ENCODE measurements at regions not wholly inside any gene's neighbourhood (a gene's known extent, or its start where the extent isn't known, plus 50 kb on each side); places are given as distances from the start of the nearest gene placed in this dataset.
"Not testable (repeated sequence)": the region's sequence is repeated elsewhere in the genome, so short reads cannot be mapped to it uniquely, and the experiment has no call there.

DNA sequence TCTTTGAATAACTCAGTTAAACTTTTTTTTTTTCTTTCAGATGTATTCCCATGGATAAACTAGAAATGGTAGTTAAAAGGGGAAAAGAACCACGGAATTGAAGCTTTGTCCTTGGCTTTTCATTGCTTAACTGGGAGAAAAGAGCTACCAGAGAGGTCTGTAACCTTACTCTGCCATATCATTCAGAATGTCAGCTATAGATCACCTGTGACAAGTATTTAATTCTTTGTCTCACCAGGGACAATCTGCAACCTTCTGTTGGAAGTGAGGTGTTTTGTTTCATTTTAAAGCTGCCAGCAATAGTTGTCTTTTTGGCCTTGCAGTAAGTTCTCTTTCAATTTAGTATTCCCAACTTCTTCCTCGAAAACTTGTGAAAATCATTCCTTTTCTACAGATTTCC lies 618.4 kb downstream of the FRK start:
- no peak for DNase-seq (ENCODE audit: low read depth)

DNA sequence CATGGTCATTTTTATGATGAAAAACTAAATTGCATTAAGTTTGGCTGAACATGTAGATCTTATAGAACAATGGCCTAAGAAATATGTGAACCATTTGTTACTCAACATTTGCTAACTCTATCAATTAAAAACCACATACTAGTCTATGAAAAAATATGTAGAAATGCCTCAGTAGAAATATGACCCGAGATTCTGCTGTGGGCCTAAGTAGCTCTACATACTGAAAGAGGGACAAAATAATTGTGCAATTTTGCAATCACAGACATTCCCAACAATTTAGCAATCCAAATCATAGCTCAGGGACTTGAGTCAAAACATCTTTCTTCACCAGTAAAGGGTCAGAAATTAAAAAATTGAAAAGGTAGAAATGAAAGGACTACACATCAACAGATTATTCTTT lies 619.0 kb downstream of the FRK start:
- DNase-seq (ENCODE audit: low read depth) = peak; percentile 0

DNA sequence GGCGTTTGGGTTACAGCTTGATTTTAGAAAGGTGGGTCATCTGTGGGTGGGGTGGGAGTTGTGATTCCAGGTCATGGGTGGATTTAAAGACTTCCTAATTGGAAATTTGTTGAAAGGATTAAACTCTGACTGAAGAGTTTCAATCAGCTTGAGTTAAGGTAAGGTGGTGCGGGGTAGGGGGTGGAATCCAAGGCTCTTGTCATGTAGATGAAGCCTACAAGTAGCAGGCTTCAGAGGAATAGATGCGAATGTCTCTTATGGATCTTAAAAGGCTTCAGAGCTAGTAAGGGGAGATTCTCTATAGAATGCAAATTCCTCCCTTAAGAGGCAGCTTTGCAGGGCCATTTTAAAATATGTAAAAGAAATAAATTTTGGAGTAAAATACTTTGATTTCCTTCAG lies 645.3 kb downstream of the FRK start:
- DNase-seq (ENCODE audit: low read depth) = no peak

DNA sequence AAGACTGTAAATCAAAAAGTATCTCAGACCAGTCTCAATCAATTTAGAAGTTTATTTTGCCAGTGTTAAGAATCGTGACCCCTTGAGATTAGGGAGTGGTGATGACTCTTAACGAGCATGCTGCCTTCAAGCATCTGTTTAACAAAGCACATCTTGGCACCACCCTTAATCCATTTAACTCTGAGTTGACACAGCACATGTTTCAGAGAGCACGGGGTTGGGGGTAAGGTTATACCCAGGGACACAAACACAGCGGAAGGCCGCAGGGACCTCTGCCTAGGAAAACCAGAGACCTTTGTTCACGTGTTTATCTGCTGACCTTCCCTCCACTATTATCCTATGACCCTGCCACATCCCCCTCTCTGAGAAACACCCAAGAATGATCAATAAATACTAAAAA lies 645.8 kb downstream of the FRK start:
- DNase-seq (ENCODE audit: low read depth) = not testable (repeated sequence)

DNA sequence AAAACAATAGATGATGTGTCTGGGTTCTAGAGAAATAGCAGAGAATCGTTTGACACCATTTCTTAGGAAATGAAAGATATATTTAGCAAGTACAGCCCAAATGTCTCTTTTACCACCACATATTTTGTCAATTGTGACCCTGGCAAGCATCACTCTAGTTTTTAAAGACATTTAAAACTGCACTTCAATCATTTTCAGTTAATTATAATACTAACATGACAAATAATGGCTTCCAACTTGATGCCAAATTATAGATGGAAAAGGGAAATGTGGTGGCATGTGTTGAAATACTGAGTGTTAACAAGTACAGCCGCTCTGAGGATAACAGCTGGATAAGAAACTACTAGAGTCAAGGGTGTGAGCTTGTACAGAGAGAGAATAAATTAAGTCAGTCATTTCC lies 648.9 kb downstream of the FRK start:
- no peak for DNase-seq (ENCODE audit: low read depth)

DNA sequence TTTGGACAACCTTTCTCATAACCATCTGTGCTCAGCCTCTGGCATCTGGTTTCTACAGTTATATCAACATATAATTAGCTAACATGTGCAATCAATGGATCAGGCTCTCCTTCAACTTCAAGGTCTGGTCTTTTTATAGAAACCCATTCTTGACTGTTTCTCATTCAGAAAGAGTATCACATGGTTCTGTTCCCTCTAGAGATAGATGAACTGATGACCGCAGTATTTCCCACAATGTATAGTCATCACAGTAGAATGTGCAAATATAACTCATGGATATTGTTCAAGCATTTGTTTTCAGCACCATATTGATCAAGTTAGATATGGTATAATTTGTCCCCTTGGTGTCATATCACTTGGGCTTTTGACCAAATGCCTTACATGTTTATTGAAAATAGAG lies 656.2 kb downstream of the FRK start:
- DNase-seq (ENCODE audit: low read depth) = peak; percentile 0

DNA sequence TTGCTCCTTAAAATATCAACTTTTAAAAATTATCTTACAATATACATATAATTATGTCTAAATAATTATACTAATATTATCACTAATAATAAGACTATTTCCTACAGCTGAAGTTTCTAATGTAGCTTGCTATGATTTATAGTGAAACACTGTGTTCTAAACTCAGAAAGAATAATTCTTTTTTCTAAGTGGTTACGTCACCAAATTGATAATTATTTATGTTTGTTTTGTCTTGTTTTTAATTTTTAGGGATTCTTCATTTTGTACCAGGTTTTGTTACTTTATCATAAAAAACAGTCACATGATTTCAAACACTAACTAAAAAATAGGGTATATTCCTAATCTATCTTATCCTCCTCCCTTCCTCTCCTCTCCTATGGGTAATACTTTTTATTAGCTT lies 662.1 kb downstream of the FRK start:
- DNase-seq (ENCODE audit: low read depth) = no peak

DNA sequence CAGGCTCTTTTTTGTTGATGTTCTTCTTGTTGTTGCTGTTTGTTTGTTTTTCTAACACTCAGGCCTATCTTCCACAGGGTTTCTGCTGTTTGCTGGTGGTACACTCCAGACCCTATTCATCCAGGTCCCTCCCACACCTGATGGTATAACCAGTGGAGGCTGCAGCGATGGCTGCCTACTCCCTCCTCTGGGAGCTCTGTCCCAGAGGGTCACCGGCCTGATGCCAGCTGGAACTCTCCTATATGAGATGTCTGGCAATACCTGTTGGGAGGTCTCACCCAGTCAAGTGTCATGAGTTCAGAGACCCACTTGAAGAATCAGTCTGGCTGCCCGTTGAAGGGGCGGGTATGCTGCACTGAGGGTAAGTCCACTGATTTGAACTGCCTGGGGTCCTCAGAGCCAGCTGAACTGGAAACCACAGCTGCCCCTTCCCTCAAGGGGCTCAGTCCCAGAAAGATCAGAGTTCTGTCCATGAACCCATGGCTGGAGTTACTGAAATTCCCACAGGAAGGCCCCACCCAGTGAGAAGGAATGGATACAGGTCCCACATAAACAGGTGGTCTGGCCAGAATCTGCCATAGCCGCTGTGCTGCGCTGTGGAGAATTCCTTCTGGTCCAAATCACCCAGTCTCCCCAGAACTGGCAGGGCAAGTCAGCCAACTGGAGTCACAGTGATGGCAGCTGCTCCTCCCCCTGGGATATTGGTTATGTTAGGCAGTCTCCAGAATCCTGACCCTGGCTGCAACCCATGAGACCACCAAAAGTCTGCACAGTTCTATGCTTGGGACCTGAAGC lies 664.4 kb downstream of the FRK start:
- DNase-seq (ENCODE audit: low read depth) = no peak

DNA sequence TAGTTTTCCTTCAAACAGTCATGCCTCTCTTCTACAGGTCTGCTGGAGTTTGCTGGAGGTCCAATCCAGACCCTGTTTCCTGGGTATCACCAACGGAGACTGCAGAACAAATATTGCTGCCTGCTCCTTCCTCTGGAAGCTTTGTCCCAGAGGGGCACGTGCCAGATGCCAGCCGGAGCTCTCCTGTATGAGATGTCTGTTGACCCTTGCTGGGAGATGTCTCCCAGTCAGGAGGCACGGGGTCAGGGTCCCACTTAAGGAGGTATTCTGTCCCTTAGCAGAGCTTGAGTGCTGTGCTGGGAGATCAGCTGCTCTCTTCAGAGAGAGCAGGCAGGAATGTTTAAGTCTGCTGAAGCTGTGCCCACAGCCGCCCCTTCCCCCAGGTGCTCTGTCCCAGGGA lies 666.9 kb downstream of the FRK start:
- DNase-seq (ENCODE audit: low read depth) = no peak

DNA sequence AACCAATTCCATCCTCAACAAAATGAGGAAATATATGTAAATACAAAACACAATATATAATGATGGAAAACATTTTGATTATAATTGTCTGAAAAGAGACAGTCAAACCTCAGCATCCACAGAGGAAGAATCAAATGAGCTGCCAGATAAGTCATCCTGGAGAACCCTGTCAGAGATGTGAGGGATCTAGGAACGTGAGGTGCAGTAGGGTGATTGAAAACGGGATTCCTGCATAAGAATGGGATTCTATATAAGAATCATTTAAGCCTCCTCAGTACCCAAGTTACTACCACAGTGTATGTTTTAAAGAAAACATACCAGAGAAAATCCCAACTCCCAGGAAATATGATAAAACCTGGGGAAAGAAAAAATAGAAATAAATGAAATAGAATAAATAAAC lies 690.5 kb downstream of the FRK start:
- DNase-seq (ENCODE audit: low read depth) = no peak

DNA sequence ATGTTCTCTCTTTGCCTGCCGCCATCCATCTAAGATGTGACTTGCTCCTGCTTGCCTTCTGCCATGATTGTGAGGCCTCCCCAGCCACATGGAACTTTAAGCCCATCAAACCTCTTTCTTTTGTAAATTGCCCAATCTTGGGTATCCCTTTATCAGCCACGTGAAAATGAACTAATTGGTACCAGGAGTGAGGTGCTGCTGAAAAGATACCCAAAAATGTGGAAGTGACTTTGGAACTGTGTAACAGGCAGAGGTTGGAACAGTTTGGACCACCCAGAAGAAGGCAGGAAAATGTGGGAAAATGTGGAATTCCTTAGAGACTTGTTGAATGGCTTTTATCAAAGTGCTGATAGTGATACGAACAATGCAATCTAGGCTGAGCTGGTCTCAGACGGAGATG lies 694.9 kb downstream of the FRK start:
- DNase-seq (ENCODE audit: low read depth) = no peak

DNA sequence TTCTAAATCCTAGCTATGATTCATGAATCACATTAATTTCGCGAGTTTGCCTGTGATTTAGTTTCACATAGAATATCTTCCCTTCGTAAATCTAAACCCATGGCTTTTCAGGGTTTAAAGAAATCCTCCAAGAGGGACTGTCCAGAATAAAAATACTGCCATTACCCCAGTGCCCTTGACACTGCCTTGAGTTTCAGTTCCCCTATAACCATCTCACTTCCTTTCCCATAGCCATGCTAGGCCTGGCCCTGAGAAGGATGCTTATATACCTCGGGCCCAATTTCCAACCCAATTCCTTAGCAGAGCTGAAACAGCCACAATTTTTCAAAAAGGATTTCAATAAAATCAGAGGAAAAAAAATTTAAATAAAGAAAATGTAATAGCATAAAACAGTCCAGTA lies 697.3 kb downstream of the FRK start:
- DNase-seq (ENCODE audit: low read depth) = no peak

DNA sequence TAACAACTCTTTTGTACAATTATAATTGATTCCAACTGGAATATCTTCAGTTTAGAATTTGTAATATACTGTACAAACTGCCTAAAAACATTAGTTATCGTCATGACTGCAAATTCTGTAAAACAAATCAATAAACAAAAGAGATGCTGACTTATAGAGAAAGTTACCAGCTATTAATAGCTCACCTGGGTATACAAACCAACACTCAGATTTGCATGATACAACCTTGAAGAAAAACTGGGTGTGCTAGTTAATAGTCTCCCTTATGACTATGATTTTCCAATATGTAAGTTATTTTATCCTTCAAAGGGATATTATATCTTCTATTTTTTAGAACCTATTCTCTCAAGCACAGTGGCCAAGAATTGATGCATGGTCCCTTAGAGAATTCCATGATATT lies 698.5 kb downstream of the FRK start:
- DNase-seq (ENCODE audit: low read depth) = no peak

DNA sequence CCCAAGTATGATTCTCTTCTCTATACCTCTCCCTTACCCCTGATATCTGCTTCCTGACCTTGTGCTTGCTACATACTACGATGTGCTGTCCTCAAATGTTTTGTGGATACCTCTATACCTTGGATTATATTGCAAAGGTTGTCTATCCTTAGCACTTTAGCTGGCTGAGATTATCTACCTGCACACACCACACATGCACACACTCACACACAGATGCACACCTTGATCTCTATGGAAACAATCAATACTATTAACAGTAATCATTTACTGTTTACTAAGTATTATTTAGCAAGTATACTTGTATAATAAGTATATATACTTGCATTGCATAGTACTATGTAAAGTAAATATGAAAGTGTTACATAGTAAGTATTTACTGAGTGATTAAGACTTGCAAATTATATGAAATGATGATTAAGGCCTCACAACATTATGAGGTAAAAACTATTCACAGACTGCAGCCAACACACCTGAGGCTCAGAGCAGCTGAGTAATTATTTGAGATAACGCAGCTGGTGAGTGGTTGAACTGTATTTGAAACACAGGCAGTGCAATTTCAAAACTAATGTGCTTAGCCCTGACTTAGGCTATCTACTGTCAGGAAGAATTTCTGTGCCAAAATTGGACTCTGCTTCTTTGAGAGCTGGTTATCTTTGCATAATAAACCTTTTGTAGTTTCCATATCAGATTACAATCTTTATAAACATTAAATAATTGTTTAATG lies 699.9 kb downstream of the FRK start:
- DNase-seq (ENCODE audit: low read depth) = no peak

DNA sequence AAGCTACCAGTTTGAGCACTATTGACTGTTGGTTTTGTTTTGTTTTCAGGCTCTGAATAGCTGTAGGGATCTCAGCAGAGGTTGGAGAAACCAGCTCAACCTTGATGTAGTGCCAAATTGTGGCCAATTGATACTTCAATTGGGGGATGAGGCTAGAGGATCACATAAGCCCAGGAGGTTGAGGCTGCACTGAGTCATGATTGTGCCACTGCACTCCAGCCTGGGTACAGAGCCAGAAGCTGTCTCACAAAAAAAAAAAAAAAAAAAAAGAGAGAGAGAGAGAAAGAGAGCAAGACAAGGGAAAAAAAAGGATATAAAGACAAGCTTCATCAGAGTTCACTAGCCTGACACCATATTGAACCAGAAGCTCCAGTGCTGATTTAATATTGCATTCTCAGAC lies 702.1 kb downstream of the FRK start:
- DNase-seq (ENCODE audit: low read depth) = peak; percentile 17

DNA sequence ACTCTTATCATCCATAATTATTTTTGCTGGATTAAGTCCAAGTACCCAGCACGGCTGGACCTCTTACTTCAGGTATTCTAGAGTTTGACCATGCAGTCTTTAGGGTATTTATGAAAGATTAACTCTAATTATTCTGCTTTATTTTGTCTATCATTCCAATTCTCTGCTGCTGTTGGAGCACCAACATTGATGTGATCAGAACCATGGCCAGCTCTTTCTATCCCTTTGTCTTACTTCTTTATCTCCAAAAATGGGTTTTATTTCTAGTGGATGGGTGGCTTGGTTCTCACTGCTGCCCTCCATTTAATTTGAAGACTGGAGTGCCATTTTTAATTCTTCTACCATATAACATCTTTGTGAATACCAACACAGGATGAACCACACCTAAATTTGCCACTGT lies 704.3 kb downstream of the FRK start:
- DNase-seq (ENCODE audit: low read depth) = no peak

DNA sequence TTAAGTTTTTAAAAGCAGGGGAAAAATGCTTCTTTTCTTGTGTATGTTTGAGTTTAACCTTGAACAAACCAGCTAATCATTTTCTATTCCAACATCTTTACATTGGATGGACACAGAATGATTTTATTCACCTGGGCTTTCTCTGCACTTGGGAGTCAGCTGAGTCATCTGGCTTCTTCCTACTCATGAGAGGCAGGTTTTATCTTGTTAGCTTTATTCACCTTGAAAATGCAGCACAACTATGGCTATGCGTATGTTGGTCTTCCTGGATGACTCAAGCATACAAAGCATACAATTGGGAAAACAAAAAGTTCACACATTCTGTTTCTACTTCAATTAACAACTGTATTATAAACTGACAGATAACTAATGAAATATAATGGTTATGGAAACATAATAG lies 737.7 kb downstream of the FRK start:
- no peak for DNase-seq (ENCODE audit: low read depth)

DNA sequence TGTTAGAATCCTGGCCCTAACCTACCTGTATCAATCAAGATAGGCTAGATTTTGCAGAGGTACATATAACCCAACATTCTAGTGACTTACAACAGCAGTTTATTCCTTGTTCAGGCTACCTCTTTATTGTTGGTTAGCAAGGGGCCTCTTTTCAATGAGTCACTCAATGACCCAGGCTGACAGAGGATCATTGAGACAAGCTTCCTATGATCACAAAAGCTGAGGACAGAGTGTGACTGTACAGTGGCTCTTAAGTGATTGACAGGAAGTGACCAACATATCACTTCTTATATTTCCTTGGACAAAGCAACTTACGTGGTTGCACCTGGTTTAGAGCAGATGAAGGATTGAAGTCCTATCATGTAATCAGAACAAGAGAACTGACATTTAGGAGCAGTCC lies 740.9 kb downstream of the FRK start:
- DNase-seq (ENCODE audit: low read depth) = no peak

DNA sequence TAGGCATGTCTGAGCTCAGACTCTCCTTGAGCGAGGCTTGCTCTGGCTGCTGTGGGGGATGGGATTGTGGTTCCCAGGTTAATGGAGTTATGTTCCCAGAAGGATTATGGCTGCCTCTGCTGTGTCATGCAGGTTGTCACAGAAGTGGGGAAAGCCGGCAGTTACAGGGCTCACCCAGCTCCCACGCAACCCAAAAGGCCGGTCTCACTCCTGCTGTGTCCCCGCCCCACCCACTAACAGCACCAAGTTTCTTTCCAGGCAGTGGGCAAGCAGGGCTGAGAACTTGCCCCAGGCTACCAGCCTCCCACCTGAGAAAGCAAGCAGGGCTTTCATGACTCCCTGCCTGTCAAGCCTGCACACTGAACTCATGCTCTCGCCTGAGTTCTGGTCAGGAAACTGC lies 750.5 kb downstream of the FRK start:
- DNase-seq (ENCODE audit: low read depth) = no peak

DNA sequence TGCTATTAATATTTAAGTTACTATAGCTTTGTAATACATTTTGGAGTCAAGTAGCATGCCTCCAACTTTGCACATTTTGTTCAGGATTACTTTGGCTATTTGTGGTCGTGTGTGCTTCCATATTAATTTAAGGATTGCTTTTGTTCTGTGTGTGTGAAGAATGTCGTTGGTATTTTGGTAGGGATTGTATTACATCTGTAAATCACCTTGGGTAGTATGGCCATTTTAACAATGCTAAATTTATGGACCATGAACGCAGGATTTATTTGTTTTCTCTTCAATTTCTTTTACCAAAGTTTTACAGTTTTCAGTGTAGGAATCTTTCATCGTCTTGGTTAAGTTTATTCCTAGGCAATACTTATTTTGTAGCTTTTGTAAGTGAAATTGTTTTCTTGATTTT lies 758.0 kb downstream of the FRK start:
- no peak for DNase-seq (ENCODE audit: low read depth)

DNA sequence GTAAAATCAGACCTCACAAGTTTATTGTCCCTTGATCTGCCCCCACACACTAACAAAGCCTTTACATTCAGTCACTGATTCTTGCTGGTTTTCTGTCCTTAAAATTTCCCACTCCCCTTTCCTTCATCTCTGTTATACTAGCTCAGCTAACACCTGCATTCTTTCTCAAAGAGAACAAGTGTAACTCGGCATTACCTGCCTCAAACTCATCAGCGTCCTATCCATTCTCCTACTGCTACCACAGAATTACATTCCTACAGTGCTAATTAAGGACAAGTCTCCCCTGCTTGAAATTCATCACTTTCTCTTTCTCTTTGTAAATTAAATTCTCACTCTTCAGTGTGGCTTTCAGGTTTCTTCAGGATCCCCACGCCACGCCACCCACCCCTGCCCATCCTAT lies 773.2 kb downstream of the FRK start:
- no peak for DNase-seq (ENCODE audit: low read depth)

DNA sequence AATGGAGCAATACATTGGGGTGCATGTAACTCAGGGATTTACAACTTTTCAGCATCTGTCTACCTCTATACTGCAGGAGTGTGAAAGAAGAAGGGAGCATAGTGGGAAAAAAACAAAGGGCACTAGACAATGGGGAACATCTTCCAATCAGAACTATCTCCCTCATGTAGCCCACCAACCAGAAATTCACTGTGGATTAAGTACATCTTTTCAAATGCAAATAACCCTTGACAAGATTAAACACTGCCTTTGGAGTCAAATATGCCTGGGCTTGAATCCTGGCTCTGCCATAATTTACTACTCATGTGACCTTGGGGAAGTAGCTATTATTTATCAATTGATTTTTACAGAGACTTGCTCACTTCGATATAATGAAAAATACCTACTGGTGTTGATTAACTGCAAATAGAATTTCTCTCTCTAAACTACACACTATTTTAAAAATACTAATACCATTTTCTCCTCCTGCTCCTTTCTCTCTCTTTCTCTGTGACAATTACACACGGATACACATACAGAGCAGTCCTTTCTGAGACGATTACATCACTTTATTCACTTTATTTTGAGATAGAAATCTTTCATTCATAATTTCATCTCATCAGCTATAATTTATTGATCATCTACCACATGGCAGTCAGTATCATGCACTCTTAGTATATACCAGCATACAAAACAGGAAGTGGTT lies 783.7 kb downstream of the FRK start:
- DNase-seq (ENCODE audit: low read depth) = no peak

DNA sequence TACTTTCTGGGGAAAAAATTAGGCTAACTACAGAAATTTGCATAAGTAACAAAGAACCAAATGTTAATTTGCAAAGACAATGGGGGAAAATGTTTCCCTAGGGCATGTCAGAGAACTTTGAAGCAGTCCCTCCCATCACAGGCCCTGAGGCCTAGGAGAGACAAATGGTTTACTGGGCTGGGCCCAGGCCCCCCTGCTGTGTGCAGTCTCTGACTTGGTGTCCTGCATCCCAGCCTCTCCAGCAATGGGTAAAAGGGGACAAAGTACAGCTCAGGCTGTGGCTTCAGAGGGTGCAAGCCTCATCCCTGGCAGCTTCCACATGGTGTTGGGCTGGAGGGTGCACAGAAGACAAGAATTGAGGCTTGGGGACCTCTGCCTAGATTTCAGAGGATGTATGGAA lies 788.4 kb downstream of the FRK start:
- DNase-seq (ENCODE audit: low read depth) = no peak
